Skeletal muscle satellite cell (primary cell): ENCODE measurements at regions not wholly inside any gene's neighbourhood (a gene's known extent, or its start where the extent isn't known, plus 50 kb on each side); places are given as distances from the start of the nearest gene placed in this dataset.

Experiments
- H3K27me3 ChIP-seq: 2 replicates; pipeline ENCODE4 v1.7.0; 2013; ENCODE audit warnings: low read length; ENCODE audit not compliant: control insufficient read depth, insufficient read depth
- H3K36me3 ChIP-seq: 2 replicates; pipeline ENCODE4 v1.7.0; 2013; ENCODE audit warnings: mild to moderate bottlenecking, control low read depth, low read length; ENCODE audit not compliant: insufficient read depth
- H3K4me1 ChIP-seq: 2 replicates; pipeline ENCODE4 v1.7.0; 2013; ENCODE audit warnings: low read length; ENCODE audit not compliant: control insufficient read depth, insufficient read depth
- H3K4me2 ChIP-seq: 2 replicates; pipeline ENCODE4 v1.7.0; 2013; ENCODE audit warnings: mild to moderate bottlenecking, low read length
- H3K4me3 ChIP-seq: 2 replicates; pipeline ENCODE4 v1.7.0; 2013; ENCODE audit warnings: low read length
- H3K9ac ChIP-seq: 2 replicates; pipeline ENCODE4 v1.7.0; 2013; ENCODE audit warnings: mild to moderate bottlenecking, low read depth, low read length, moderate library complexity
- H3K9me3 ChIP-seq: replicated peaks from 2 replicates; pipeline ENCODE4 v1.7.0; 2013; ENCODE audit warnings: mild to moderate bottlenecking, control low read depth, low read length

- H3K4me1 ChIP-seq: peaks cover 40% of the 10 kb centered on the region
- no peaks in the 10 kb centered on the region for H3K36me3 ChIP-seq
- no peak overlapping the region for H3K9ac ChIP-seq
- no peak overlapping the region for H3K4me2 ChIP-seq
- H3K9me3 ChIP-seq: no peaks in the 10 kb centered on the region
- no peaks in the 10 kb centered on the region for H3K27me3 ChIP-seq
- no peak overlapping the region for H3K4me3 ChIP-seq
These were observed 50.6 kb upstream of the IL6 start for GRCh38 chr7:22676385-22676784.

DNA sequence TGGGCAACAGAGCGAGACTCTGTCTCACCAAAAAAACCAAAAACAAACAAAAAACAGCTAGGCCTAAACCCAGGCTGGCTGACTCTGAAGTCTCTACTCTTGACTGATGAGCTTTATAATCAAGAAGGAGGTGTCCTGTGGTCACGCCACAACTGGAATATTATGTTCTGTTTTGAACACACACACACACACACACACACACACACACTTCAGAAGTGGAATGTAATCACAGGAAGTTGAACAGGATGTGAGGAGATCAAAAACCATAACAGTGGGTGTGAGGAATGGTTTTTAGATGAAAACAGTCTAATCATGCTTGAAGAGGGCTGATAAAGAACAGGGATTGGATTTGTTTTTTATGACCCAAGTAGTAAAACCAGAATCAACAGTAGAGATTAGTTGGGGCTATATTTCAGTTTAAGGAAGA lies 51.1 kb upstream of the IL6 start:
- Histone ChIP-seq H3K9ac (no peak overlapping the region), H3K9me3 (no peaks in the 10 kb centered on the region), H3K4me3 (peak overlapping the region; percentile 28), H3K27me3 (no peaks in the 10 kb centered on the region), H3K4me1 (peaks cover 44% of the 10 kb centered on the region), H3K36me3 (no peaks in the 10 kb centered on the region), H3K4me2 (no peak overlapping the region)

DNA sequence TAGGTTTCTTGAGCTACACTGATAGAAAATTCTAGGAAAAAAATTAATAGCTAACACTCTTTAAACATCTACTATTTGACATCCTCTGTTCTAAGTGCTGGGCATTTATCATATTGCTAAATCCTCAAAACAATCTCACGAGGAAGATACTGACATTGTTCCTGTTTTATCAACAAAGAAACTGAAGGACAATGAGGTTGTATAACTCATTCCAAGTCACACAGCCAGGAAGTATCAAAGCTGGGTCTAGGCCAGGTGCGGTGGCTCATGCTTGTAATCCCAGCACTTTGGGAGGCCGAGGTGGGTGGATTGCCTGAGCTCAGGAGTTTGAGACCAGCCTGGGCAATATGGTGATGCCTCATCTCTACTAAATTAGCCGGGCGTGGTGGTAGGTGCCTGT lies 51.6 kb upstream of the IL6 start:
- Histone ChIP-seq H3K36me3 (no peaks in the 10 kb centered on the region), H3K27me3 (no peaks in the 10 kb centered on the region), H3K9me3 (no peaks in the 10 kb centered on the region), H3K4me3 (no peak overlapping the region), H3K9ac (no peak overlapping the region), H3K4me2 (no peak overlapping the region), H3K4me1 (peaks cover 48% of the 10 kb centered on the region)

DNA sequence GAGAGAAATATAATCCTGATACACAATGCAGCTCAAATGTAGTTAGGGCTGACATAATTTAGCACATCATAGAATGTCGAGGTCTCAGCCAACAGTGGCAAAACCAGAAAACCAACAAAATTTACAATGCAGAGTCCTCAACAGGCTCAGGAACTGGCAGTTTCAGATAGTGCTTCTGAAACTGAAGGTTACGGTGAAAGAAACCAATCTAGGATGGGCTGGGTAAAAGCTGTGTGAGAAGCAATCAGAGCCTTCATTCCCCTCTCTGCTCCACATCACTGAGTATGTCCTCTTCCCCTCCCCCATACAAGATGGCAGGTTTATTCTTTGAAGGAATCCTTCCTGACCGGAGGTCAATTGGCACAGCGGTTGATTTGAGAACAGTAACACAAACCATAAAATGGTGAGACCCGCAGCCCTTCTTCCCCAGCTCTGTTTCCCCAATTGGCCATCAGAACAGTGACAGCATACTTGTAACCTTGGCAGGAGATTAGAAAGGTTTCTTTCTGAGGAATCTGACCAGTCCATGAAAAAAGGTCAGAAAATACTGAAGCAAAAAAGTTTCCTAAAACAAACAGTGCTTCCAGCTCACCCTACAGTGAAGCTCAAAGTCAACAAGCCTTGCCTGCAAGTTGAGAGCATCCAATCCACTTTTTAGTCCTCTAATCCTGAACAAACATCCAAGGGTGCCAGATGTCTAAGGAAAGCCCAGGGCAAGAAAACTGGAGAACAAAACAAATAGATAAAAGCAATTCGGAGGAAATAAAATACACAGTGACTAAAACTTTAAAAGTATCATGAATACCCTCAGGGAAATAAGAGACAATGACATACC lies 53.9 kb upstream of the IL6 start:
- Histone ChIP-seq H3K36me3 (no peaks in the 10 kb centered on the region), H3K4me2 (no peak overlapping the region), H3K27me3 (no peaks in the 10 kb centered on the region), H3K4me3 (no peak overlapping the region), H3K9me3 (no peaks in the 10 kb centered on the region), H3K9ac (no peak overlapping the region), H3K4me1 (peaks cover 53% of the 10 kb centered on the region)

DNA sequence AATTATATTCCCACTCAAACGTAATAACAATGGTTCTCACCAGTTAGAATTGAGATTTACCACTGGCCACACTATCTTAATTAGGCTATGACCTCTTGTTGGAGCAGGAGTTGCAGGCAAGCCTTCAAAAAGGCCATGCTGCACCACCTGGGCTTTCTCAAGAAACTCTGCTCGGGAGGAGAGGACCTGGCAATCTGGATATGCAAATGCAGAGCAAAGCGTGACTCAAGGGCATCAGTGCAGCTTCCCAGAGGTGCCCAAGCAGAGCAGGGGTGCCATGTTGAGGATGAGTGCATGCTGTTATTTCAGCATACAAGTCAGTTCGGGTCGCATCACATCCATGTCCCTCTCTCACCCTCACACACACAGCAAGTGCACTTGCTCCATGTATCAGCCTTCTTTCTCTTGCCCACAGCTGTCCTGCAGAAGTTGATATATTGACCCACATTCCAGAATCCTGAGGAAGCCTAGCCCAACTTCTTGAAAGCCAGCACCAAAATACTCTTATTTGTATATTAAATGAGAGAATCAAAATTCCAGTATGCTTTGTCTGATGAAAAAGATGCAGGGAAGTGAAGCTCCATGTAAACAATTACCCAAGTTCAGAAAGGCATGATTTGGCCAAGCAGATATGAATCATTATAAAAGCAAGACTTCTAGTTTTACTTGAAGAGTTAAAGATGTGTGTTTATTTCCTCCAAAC lies 55.7 kb upstream of the IL6 start:
- no peak overlapping the region for H3K4me3 ChIP-seq
- no peaks in the 10 kb centered on the region for H3K9me3 ChIP-seq
- H3K27me3 ChIP-seq: no peaks in the 10 kb centered on the region
- H3K4me1 ChIP-seq: peaks cover 62% of the 10 kb centered on the region
- H3K4me2 ChIP-seq: peak overlapping the region; percentile 32
- no peaks in the 10 kb centered on the region for H3K36me3 ChIP-seq
- no peak overlapping the region for H3K9ac ChIP-seq

DNA sequence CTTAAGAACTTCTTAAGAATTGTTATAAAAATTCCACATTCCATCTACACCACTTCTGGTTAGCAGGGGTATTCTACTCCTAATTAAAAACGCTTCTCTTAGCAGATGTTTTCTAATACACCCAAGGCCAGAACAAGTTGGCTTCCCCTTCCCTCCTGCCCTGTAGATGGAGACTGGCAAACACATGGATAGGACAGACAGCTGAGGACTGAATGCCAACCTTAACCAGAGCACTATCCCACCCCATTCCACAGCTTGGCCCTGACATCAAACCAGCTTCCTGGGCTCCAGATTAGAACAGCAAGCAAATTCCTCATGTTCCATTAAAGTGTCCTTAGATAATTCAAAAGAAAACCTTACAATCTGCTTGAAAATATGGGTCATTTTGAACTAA lies 56.6 kb upstream of the IL6 start:
- H3K9ac ChIP-seq: no peak overlapping the region
- no peak overlapping the region for H3K4me3 ChIP-seq
- H3K36me3 ChIP-seq: no peaks in the 10 kb centered on the region
- no peak overlapping the region for H3K4me2 ChIP-seq
- no peaks in the 10 kb centered on the region for H3K27me3 ChIP-seq
- peaks cover 59% of the 10 kb centered on the region for H3K4me1 ChIP-seq
- H3K9me3 ChIP-seq: no peaks in the 10 kb centered on the region

DNA sequence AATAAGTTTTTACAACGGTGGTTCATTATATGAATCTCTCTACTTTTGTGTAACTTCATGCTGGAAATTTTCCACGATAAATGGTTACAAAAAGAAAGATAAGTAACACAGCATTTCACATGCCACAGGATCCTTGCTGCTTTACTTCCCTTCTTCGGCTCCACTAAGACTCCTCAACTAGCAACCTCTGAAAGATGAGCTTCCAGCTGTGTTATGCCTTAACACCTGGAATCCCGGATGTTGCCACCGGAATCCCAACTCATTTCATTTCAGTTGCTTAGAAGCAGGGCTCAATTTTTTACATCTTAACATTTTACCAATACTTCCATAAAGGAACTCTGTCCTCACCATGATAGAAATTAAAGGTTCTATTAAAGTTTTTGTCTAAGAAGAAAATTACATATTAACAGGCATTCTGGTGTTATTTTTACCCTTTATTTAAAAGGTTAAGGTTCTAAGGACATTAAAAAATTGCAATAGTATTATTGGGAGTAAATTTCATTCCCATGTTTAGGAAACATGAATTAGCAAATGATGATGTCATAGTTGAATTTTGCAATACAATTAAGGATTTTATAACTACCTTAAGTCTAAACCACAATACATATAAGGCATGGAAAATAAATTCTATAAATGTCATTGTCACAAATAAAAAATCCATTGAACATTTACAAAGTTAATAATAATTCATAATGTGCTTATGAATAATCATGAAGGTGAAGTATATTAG lies 57.1 kb upstream of the IL6 start:
- Histone ChIP-seq H3K4me1 (peaks cover 57% of the 10 kb centered on the region), H3K4me3 (no peak overlapping the region), H3K9me3 (no peaks in the 10 kb centered on the region)

GRCh38 chr7:22668971-22669401 lies 58.0 kb upstream of the IL6 start:
- H3K4me2 ChIP-seq: no peak overlapping the region
- H3K4me3 ChIP-seq: no peak overlapping the region
- no peaks in the 10 kb centered on the region for H3K36me3 ChIP-seq
- H3K4me1 ChIP-seq: peaks cover 57% of the 10 kb centered on the region
- H3K9me3 ChIP-seq: no peaks in the 10 kb centered on the region
- H3K9ac ChIP-seq: no peak overlapping the region
- no peaks in the 10 kb centered on the region for H3K27me3 ChIP-seq

More for the DNA sequence above, 57.1 kb upstream of the IL6 start:
- Histone ChIP-seq H3K27me3 (no peaks in the 10 kb centered on the region), H3K36me3 (no peaks in the 10 kb centered on the region), H3K9ac (no peak overlapping the region), H3K4me2 (no peak overlapping the region)

GRCh38 chr7:22667562-22668239 lies 59.3 kb upstream of the IL6 start:
- H3K9ac ChIP-seq: peak overlapping the region; percentile 36
- H3K36me3 ChIP-seq: no peaks in the 10 kb centered on the region
- no peak overlapping the region for H3K4me3 ChIP-seq
- H3K4me1 ChIP-seq: peaks cover 59% of the 10 kb centered on the region
- H3K9me3 ChIP-seq: no peaks in the 10 kb centered on the region
- H3K4me2 ChIP-seq: peak overlapping the region; percentile 58
- no peaks in the 10 kb centered on the region for H3K27me3 ChIP-seq

DNA sequence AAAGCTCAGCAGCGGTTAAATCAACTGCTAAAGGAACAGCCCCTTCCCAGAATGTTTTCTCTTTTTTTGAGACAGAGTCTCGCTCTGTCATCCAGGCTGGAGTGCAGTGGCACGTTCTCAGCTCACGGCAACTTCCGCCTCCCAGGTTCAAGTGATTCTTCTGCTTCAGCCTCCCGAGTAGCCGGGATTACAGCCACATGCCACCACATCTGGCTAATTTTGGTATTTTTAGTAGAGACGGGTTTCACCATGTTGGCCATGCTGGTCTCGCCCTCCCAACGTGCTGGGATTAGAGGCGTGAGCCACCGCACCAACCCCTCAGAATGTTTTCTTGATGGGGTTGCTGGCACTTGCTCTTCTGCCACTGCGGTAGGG lies 59.8 kb upstream of the IL6 start:
- peak overlapping the region; percentile 36 for H3K9ac ChIP-seq
- H3K4me2 ChIP-seq: peak overlapping the region; percentile 58
- H3K4me3 ChIP-seq: no peak overlapping the region
- H3K4me1 ChIP-seq: peaks cover 61% of the 10 kb centered on the region
- H3K36me3 ChIP-seq: no peaks in the 10 kb centered on the region
- no peaks in the 10 kb centered on the region for H3K27me3 ChIP-seq
- no peaks in the 10 kb centered on the region for H3K9me3 ChIP-seq

GRCh38 chr7:22666732-22667131 lies 60.3 kb upstream of the IL6 start:
- no peaks in the 10 kb centered on the region for H3K9me3 ChIP-seq
- H3K9ac ChIP-seq: peak overlapping the region; percentile 36
- no peak overlapping the region for H3K4me3 ChIP-seq

More at GRCh38 chr7:22666732-22667131, 60.3 kb upstream of the IL6 start:
- Histone ChIP-seq H3K4me1 (peaks cover 60% of the 10 kb centered on the region), H3K27me3 (no peaks in the 10 kb centered on the region), H3K36me3 (no peaks in the 10 kb centered on the region), H3K4me2 (no peak overlapping the region)
